PC-9 (cell line): ENCODE measurements at regions not wholly inside any gene's neighbourhood (a gene's known extent, or its start where the extent isn't known, plus 50 kb on each side); places are given as distances from the start of the nearest gene placed in this dataset.

ENCODE experiments used
- CTCF ChIP-seq: fragments of 200-600 bp; sonication (generic); conservative IDR thresholded peaks from 2 replicates; pipeline ENCODE4 v1.6.1; 2017; ENCODE audit warnings: mixed run types, antibody characterized with exemption, mild to moderate bottlenecking, moderate library complexity
- EZH2 ChIP-seq: fragments of 200-600 bp; sonication (generic); IDR thresholded peaks from 2 replicates; pipeline ENCODE4 v1.8.0; 2017; ENCODE audit warnings: antibody characterized with exemption, low read depth

DNA sequence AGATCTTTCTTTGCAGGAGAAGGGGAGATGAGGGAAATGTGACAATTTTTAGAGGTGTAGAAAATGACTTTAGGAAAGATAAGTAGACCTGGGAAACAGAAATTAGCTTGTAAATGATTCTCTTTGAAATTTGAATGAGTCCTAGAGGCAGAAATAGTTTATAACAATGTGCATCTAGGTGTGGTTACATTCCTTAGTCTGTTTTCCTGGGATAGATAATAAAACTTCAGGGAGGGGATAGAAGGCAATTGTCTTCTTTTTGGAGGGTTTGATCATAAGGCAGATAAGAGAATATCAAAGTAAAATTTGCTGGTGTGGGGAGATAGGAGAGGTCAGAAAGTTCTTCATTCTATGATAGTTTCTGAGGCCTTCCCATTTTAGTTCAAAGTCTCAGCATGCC is 1344.3 kb upstream of the LRRTM1 start:
- TF ChIP-seq CTCF = no peak
- no peak for TF ChIP-seq EZH2
